ENCODE measurements at regions not wholly inside any gene's neighbourhood (a gene's known extent, or its start where the extent isn't known, plus 50 kb on each side); places are given as distances from the start of the nearest gene placed in this dataset.

GRCh38 chr1:79692519-79692918, 686.0 kb upstream of the ADGRL4 start:
- no peak for TF ChIP-seq CTCF (IDR thresholded peaks at IDR 0.05; ENCODE audit: borderline replicate concordance, control extremely low read depth, extremely low read depth, insufficient read depth, missing control alignments)
- no peak for DNase-seq (ENCODE audit: low spot score)
- in situ Hi-C loops (cut with MboI; ENCODE audit: low sequenced_read_pairs, unreplicated experiment), result no loop called here

GRCh38 chr1:79688932-79689331, 682.4 kb upstream of the ADGRL4 start:
- DNase-seq (ENCODE audit: low spot score), result no peak
- in situ Hi-C loops (cut with MboI; ENCODE audit: low sequenced_read_pairs, unreplicated experiment), result no loop called here
- no peak for TF ChIP-seq CTCF (IDR thresholded peaks at IDR 0.05; ENCODE audit: borderline replicate concordance, control extremely low read depth, extremely low read depth, insufficient read depth, missing control alignments)

GRCh38 chr1:79683420-79683819, 676.9 kb upstream of the ADGRL4 start:
- DNase-seq (ENCODE audit: low spot score), result no peak
- in situ Hi-C loops (cut with MboI; ENCODE audit: low sequenced_read_pairs, unreplicated experiment), result no loop called here
- no peak for TF ChIP-seq CTCF (IDR thresholded peaks at IDR 0.05; ENCODE audit: borderline replicate concordance, control extremely low read depth, extremely low read depth, insufficient read depth, missing control alignments)

- DNase-seq (ENCODE audit: low spot score), result no peak
- in situ Hi-C loops (cut with MboI; ENCODE audit: low sequenced_read_pairs, unreplicated experiment), result no loop called here
- no peak for TF ChIP-seq CTCF (IDR thresholded peaks at IDR 0.05; ENCODE audit: borderline replicate concordance, control extremely low read depth, extremely low read depth, insufficient read depth, missing control alignments)
Measured at GRCh38 chr1:79682478-79682877, 675.9 kb upstream of the ADGRL4 start.

GRCh38 chr1:79681382-79681781, 674.9 kb upstream of the ADGRL4 start:
- DNase-seq (ENCODE audit: low spot score), result no peak
- in situ Hi-C loops (cut with MboI; ENCODE audit: low sequenced_read_pairs, unreplicated experiment), result no loop called here
- no peak for TF ChIP-seq CTCF (IDR thresholded peaks at IDR 0.05; ENCODE audit: borderline replicate concordance, control extremely low read depth, extremely low read depth, insufficient read depth, missing control alignments)

- in situ Hi-C loops (cut with MboI; ENCODE audit: low sequenced_read_pairs, unreplicated experiment), result no loop called here
- TF ChIP-seq CTCF (IDR thresholded peaks at IDR 0.05; ENCODE audit: borderline replicate concordance, control extremely low read depth, extremely low read depth, insufficient read depth, missing control alignments), result no peak
- DNase-seq (ENCODE audit: low spot score), result no peak
Measured at GRCh38 chr1:79679916-79680315, 673.4 kb upstream of the ADGRL4 start.
